AG04449 (cell line): ENCODE measurements at regions not wholly inside any gene's neighbourhood (a gene's known extent, or its start where the extent isn't known, plus 50 kb on each side); places are given as distances from the start of the nearest gene placed in this dataset.
"Not testable (repeated sequence)": the region's sequence is repeated elsewhere in the genome, so short reads cannot be mapped to it uniquely, and the experiment has no call there.

Experiments
- CTCF ChIA-PET: fragments of 350-600 bp; formaldehyde crosslinking; extraction: SDS; loops from one replicate; lab custom pipeline; 2021; ENCODE audit warnings: antibody characterized with exemption; lab: Yijun Ruan, JAX
- POLR2A ChIA-PET: fragments of 400-600, 350-600 bp; formaldehyde crosslinking; extraction: SDS; loops from one replicate; lab custom pipeline; 2020; ENCODE audit warnings: antibody characterized with exemption, inconsistent platforms; lab: Yijun Ruan, JAX
- DNase-seq: peaks from one replicate; pipeline ENCODE4 v3.0.0-alpha.2; 2010; ENCODE audit warnings: low read depth, low spot score
- H3K4me3 ChIP-seq: 2 replicates; pipeline ENCODE4 v1.5.1; 2011; ENCODE audit warnings: low read depth, mild to moderate bottlenecking, control low read depth, low read length
- TF ChIP-seq, protein P1 (sequence below): IDR thresholded peaks from one replicate; pipeline ENCODE4 v1.5.1; 2011; ENCODE audit warnings: mild to moderate bottlenecking, moderate library complexity, low read length, control low read depth, inconsistent platforms; ENCODE audit not compliant: insufficient read depth; ENCODE audit errors: missing control alignments

DNA sequence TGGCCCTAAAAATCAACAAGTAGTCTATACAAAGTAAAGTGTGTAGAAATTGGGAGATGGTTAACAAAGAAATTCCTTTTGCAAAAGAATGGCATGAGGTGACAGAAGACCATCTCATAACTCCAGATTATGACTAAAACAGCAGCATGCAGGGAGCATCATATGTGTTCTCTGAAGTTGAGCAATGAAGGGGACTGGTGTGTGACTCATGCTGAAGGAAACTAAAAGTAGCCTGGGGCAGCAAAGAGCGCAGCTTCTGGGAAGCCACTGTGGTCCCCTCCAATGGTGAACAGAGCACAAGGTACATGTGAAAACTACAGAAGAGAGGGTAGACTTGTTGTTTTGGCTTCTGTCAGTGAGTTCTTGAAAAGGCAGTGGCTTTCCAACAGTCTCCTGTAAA lies 133.4 kb downstream of the MACC1 start:
- no peak overlapping the region for H3K4me3 ChIP-seq
- no peak for DNase-seq
- TF ChIP-seq, protein P1, sequence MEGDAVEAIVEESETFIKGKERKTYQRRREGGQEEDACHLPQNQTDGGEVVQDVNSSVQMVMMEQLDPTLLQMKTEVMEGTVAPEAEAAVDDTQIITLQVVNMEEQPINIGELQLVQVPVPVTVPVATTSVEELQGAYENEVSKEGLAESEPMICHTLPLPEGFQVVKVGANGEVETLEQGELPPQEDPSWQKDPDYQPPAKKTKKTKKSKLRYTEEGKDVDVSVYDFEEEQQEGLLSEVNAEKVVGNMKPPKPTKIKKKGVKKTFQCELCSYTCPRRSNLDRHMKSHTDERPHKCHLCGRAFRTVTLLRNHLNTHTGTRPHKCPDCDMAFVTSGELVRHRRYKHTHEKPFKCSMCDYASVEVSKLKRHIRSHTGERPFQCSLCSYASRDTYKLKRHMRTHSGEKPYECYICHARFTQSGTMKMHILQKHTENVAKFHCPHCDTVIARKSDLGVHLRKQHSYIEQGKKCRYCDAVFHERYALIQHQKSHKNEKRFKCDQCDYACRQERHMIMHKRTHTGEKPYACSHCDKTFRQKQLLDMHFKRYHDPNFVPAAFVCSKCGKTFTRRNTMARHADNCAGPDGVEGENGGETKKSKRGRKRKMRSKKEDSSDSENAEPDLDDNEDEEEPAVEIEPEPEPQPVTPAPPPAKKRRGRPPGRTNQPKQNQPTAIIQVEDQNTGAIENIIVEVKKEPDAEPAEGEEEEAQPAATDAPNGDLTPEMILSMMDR = no peak
- ChIA-PET CTCF (no interaction called here), POLR2A (no interaction called here)

DNA sequence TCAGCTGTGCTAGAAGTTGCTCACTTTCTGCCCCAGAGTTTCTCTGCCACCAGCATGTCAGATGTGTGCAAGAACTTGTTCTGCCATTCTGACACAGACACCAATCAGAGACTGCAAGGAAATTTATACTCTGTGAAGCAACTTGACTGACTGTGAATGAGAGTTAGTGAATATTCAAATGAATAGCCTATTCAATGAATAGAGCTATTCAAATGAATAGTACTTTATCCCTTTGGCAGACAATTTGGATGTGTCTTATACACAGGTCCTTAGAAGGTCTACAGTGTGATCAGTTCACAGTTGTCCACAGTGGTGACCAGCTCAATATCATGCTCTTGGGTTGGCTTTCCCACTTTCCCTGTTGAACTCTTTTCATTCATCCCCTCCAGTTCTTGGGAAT lies 138.1 kb downstream of the MACC1 start:
- ChIA-PET POLR2A (no interaction called here), CTCF (no interaction called here)
- TF ChIP-seq, protein P1 = no peak
- DNase-seq = no peak
- H3K4me3 ChIP-seq = no peak overlapping the region

DNA sequence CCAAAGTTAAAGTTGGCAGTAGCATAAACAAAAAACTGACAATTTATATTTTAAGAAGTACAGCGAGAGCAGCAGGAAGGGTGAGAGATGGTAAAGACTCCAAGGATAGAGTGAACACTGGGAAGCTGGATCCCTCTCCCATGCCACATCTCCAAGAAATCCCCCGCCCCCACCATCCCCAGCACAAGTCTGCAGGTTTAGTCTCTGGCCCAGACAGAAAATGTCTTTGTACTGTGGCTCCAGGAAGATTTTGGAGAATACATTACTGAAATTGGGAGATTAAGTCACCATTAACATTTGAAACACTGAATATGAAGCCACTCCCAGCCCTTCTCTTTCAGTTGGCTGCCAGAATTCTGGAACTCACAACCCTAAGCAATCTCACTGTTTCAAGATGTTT lies 140.3 kb downstream of the MACC1 start:
- ChIA-PET CTCF (no interaction called here), POLR2A (no interaction called here)
- H3K4me3 ChIP-seq = no peak overlapping the region
- DNase-seq = no peak
- TF ChIP-seq, protein P1 = no peak

DNA sequence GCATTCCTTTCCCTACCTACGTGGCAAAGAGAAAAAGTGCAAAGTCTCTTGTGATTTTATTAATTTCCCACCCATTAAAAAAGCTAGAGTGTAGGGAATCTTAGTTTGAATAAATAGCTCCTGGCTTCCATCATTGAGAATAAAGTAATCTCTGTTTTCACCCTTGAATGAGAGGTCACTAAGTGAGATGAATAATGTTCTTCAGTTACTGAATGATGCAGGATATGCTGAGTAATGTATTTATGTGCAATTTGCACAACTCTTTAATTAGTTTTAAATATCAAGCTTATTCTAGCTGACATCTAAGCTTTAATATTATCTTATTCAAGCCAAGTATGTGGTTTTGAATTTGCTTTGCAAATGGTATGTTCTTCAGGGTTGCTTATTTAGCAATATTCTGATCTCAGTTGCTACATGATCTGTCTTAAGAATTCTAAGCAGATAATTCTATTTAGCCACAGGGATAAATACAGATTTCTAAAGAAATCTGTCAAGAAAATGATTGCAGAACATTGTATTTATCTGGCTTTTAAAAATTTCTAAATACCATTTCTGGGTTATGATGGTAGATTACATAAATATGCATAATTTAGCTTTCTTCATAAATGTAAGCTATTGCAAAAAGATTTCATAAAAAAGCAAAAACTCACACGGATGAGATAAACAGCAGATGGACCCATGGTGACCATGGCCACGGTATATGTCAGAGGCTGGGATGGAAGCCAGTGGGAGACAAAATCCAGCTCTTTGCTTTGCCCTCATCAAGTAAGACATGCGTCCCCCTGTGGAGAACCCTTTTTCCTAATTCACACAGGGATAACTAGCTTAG lies 141.0 kb downstream of the MACC1 start:
- H3K4me3 ChIP-seq = no peak overlapping the region
- ChIA-PET CTCF (no interaction called here), POLR2A (no interaction called here)

DNA sequence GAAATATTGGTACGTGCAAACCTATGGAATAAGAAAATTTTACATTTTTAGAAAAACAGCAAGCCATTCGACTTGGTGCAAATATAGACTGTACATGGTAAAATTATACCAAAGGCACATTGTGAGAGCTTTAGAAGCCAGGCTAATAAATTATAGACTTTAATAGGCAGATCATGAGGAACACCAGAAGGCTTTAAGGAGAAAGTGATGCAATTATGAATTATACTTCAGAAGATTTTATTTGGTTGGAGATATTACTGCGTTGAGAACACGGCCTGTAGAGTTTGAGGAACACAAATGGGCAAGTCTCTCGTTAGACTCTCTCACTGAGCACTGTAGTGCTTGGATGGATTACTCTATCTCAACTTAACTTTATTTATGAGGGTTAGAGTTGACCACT lies 141.7 kb downstream of the MACC1 start:
- TF ChIP-seq, protein P1 = no peak
- DNase-seq = no peak
- ChIA-PET CTCF (no interaction called here), POLR2A (no interaction called here)
- no peak overlapping the region for H3K4me3 ChIP-seq

More for the DNA sequence above, 141.0 kb downstream of the MACC1 start:
- no peak for DNase-seq
- TF ChIP-seq, protein P1 = no peak

- DNase-seq, CTCF ChIA-PET, POLR2A ChIA-PET, H3K4me3 ChIP-seq: not testable (repeated sequence)
Observed at GRCh38 chr7:20068004-20068403, 149.2 kb downstream of the MACC1 start.
